ENCODE measurements at regions not wholly inside any gene's neighbourhood (a gene's known extent, or its start where the extent isn't known, plus 50 kb on each side); places are given as distances from the start of the nearest gene placed in this dataset.

DNA sequence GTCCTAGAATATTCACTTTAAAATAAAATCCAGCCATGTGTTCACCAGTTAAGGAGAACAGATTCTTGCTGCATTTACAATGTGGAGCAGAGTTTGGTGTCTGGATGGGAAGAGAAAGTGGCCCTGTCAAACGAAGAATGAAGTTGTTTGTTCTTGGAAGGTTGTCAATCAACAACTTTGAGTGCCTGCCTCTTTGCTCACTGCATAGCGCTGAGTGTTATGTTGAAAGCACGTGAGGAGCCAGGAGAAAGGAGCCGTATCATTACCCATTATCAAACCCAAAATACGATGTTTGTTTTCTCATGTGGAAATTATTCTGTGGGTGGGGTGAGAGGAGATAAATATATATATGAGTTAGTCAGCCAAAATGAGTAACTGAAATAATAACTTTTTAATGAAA is 492.5 kb upstream of the POU3F3 start:
- Histone ChIP-seq H3K9me3 (no peaks in the 10 kb centered on the region), H3K27ac (no peak overlapping the region), H3K4me1 (no peaks in the 10 kb centered on the region), H3K36me3 (no peaks in the 10 kb centered on the region), H3K4me3 (no peak overlapping the region), H3K27me3 (no peaks in the 10 kb centered on the region)
- DNase-seq (ENCODE audit: extremely low spot score in 2 of 2): no peak
- intact Hi-C loops (cut with DNase I): no loop called here
- TF ChIP-seq POLR2AphosphoS5 (IDR thresholded peaks at IDR 0.05; ENCODE audit: insufficient read depth in 1 of 2, low read depth in 1 of 2): no peak
- no peak for TF ChIP-seq POLR2A (IDR thresholded peaks at IDR 0.05)
- TF ChIP-seq, protein P1, sequence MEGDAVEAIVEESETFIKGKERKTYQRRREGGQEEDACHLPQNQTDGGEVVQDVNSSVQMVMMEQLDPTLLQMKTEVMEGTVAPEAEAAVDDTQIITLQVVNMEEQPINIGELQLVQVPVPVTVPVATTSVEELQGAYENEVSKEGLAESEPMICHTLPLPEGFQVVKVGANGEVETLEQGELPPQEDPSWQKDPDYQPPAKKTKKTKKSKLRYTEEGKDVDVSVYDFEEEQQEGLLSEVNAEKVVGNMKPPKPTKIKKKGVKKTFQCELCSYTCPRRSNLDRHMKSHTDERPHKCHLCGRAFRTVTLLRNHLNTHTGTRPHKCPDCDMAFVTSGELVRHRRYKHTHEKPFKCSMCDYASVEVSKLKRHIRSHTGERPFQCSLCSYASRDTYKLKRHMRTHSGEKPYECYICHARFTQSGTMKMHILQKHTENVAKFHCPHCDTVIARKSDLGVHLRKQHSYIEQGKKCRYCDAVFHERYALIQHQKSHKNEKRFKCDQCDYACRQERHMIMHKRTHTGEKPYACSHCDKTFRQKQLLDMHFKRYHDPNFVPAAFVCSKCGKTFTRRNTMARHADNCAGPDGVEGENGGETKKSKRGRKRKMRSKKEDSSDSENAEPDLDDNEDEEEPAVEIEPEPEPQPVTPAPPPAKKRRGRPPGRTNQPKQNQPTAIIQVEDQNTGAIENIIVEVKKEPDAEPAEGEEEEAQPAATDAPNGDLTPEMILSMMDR (IDR thresholded peaks at IDR 0.05): no peak

DNA sequence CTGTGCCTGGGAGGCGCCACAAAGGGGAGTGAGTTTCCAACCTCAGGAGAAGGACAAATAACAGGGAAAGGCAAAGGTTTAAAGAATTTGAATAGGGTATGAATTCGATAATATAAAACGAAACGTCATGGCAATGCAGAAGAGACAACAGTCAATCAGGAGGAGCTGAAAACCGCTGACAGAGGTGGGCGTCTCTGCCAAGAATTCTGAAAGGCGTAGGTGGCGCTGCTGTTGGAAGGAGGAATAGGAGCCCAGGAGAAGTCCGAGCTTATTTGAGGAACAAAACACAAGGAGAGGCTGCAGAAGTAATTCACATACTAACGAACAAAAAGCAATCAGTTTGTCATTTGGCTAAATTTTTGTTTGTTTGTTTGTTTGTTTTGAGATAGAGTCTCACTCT is 485.8 kb upstream of the POU3F3 start:
- Histone ChIP-seq H3K36me3 (no peaks in the 10 kb centered on the region), H3K27ac (no peak overlapping the region), H3K4me1 (no peaks in the 10 kb centered on the region), H3K9me3 (no peaks in the 10 kb centered on the region), H3K4me3 (no peak overlapping the region), H3K27me3 (no peaks in the 10 kb centered on the region)
- intact Hi-C loops (cut with DNase I): no loop called here
- TF ChIP-seq POLR2A (IDR thresholded peaks at IDR 0.05) (no peak), POLR2AphosphoS5 (IDR thresholded peaks at IDR 0.05; ENCODE audit: insufficient read depth in 1 of 2, low read depth in 1 of 2) (no peak)
- TF ChIP-seq, protein P1 (IDR thresholded peaks at IDR 0.05): no peak
- no peak for DNase-seq (ENCODE audit: extremely low spot score in 2 of 2)

DNA sequence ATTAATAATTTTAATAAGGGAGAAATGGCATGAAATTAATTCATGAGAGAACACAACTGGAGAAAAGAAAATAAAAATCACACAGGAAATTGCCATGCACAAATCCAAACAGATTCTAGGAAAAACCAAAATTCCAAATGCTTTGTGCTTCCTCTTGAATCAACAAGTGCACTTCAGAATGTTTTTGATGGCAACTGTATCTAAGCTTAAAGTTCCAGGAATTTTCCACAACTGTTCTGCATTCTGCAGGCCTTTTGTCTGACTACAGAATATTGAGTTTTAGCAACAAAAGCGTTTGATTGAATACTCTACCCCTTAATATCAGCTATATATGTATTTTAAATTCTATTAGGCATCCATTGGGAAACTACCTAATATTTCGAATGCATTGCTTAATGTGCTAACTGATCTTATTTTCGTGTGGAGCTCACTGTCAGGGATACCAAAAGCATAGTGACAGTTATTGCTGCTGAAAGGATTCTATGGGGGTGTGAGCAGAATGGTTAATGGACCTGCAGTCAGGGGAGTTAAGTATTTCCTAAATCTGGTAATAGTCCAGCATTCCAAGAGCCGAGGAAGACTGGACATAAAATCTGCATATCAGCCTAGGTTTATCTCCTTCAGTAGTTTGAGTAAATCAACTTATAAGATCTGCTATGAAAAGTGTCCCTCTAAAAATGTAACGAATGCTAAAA is 482.7 kb upstream of the POU3F3 start:
- H3K27ac ChIP-seq: no peak overlapping the region
- no peaks in the 10 kb centered on the region for H3K9me3 ChIP-seq
- no peaks in the 10 kb centered on the region for H3K36me3 ChIP-seq
- TF ChIP-seq, protein P1 (IDR thresholded peaks at IDR 0.05): no peak
- TF ChIP-seq POLR2AphosphoS5 (IDR thresholded peaks at IDR 0.05; ENCODE audit: insufficient read depth in 1 of 2, low read depth in 1 of 2) (no peak), POLR2A (IDR thresholded peaks at IDR 0.05) (no peak)
- intact Hi-C loops (cut with DNase I): no loop called here
- no peaks in the 10 kb centered on the region for H3K4me1 ChIP-seq
- DNase-seq (ENCODE audit: extremely low spot score in 2 of 2): no peak
- H3K4me3 ChIP-seq: no peak overlapping the region
- no peaks in the 10 kb centered on the region for H3K27me3 ChIP-seq

DNA sequence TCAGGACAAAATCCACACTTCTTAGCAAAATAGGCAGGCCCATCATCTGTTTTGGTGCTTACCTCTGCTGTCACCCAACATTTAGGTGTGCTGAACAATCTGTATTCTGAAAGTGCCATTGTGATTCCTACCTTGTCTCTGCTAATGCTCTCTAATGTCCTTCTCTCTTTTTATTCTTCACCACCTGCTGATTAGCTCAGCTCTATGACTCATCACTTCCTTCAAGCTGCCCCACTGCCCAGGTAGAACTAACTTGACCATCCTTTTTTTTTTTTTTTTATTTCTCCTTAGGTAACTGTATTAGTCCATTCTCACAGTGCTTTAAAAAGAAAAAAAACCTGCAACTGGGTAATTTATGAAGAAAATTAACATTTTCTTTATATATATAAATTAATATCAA is 478.7 kb upstream of the POU3F3 start:
- no peak for TF ChIP-seq POLR2AphosphoS5 (IDR thresholded peaks at IDR 0.05; ENCODE audit: insufficient read depth in 1 of 2, low read depth in 1 of 2)
- TF ChIP-seq, protein P1 (IDR thresholded peaks at IDR 0.05): no peak
- TF ChIP-seq POLR2A (IDR thresholded peaks at IDR 0.05): no peak
- H3K4me3 ChIP-seq: no peak overlapping the region
- intact Hi-C loops (cut with DNase I): no loop called here
- no peaks in the 10 kb centered on the region for H3K4me1 ChIP-seq
- H3K27me3 ChIP-seq: no peaks in the 10 kb centered on the region
- H3K9me3 ChIP-seq: no peaks in the 10 kb centered on the region
- no peaks in the 10 kb centered on the region for H3K36me3 ChIP-seq
- H3K27ac ChIP-seq: no peak overlapping the region
- no peak for DNase-seq (ENCODE audit: extremely low spot score in 2 of 2)

DNA sequence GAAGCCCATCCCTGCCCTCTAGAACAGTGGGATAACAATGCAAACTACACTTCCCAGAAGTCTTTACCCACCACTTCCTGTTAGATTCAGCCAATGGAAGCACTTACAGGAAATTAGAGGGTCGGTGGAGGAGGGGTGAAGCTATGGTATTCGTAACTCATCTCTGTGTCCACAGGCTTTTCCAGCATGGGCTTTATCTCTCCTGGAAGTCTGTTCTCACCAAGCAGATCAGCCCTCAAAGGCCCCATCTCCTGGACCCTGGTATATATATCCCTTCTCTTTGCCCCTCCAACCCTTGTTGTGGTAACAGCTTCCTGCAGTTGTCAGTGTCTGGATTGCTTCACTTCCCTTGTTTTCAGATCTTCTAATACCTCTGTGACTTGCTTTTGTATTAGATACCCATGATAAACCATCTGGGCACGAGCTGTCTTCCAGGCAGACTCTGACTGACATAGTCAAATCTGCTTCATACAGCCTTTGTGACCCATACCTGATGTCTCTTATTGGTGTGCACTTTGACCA is 475.0 kb upstream of the POU3F3 start:
- Histone ChIP-seq H3K27ac (no peak overlapping the region), H3K4me3 (no peak overlapping the region), H3K9me3 (no peaks in the 10 kb centered on the region), H3K27me3 (no peaks in the 10 kb centered on the region), H3K36me3 (no peaks in the 10 kb centered on the region), H3K4me1 (no peaks in the 10 kb centered on the region)
- no peak for TF ChIP-seq POLR2AphosphoS5 (IDR thresholded peaks at IDR 0.05; ENCODE audit: insufficient read depth in 1 of 2, low read depth in 1 of 2)
- no peak for TF ChIP-seq POLR2A (IDR thresholded peaks at IDR 0.05)
- TF ChIP-seq, protein P1 (IDR thresholded peaks at IDR 0.05): no peak
- DNase-seq (ENCODE audit: extremely low spot score in 2 of 2): no peak
- intact Hi-C loops (cut with DNase I): no loop called here
